ENCODE measurements at regions not wholly inside any gene's neighbourhood (a gene's known extent, or its start where the extent isn't known, plus 50 kb on each side); places are given as distances from the start of the nearest gene placed in this dataset.

DNA sequence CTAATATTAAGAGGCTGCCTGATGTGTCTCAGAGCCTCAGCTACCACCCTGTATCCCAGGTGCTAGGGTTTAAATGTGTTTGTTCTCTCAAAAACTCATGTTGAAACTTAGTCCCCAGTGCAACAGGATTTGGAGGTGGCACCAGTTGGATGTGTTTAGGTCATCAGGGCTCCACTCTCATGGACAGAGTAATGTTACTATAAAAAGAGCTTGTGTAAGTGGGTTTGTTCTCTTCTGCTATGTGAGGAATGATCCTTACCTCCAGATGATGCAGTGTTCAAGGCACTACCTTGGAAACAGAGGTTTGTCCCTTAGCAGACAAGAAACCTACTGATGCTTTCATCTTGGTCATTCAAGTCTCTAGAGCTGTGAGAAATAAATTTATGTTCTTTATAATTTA lies 164.9 kb upstream of the EPHA7 start:
- TF ChIP-seq, protein P1, sequence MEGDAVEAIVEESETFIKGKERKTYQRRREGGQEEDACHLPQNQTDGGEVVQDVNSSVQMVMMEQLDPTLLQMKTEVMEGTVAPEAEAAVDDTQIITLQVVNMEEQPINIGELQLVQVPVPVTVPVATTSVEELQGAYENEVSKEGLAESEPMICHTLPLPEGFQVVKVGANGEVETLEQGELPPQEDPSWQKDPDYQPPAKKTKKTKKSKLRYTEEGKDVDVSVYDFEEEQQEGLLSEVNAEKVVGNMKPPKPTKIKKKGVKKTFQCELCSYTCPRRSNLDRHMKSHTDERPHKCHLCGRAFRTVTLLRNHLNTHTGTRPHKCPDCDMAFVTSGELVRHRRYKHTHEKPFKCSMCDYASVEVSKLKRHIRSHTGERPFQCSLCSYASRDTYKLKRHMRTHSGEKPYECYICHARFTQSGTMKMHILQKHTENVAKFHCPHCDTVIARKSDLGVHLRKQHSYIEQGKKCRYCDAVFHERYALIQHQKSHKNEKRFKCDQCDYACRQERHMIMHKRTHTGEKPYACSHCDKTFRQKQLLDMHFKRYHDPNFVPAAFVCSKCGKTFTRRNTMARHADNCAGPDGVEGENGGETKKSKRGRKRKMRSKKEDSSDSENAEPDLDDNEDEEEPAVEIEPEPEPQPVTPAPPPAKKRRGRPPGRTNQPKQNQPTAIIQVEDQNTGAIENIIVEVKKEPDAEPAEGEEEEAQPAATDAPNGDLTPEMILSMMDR (IDR thresholded peaks at IDR 0.05) = no peak
- no peak for TF ChIP-seq POLR2A (IDR thresholded peaks at IDR 0.05)

Measured in adrenal gland (tissue), 5 donors.